Stimulated activated CD4-positive, alpha-beta T cell treated with anti-CD3 and anti-CD28 coated beads, Interleukin-1b, Interleukin-23, amount 100 ng/mL, for 48 hours (primary cell): ENCODE measurements at regions not wholly inside any gene's neighbourhood (a gene's known extent, or its start where the extent isn't known, plus 50 kb on each side); places are given as distances from the start of the nearest gene placed in this dataset.
"Not testable (repeated sequence)": the region's sequence is repeated elsewhere in the genome, so short reads cannot be mapped to it uniquely, and the experiment has no call there.

ENCODE experiments used
- DNase-seq: peaks from one replicate; pipeline ENCODE4 v3.0.0-alpha.2; 2020

DNA sequence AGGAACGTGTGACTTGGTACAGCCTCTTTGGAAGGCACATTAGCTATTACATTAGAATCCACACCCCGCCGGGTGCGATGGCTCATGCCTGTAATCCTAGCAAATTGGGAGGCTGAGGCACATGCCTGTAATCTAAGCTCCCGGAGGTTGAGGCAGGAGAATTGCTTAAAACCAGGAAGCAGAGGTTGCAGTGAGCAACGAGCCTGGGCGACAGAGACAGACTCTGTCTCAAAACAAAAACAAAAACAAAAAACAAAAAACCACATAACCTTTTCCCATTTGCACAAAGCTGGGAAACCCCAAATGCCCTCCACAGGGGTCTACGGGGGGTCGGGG, 82.7 kb upstream of the METTL9 start:
- DNase-seq = not testable (repeated sequence)

DNA sequence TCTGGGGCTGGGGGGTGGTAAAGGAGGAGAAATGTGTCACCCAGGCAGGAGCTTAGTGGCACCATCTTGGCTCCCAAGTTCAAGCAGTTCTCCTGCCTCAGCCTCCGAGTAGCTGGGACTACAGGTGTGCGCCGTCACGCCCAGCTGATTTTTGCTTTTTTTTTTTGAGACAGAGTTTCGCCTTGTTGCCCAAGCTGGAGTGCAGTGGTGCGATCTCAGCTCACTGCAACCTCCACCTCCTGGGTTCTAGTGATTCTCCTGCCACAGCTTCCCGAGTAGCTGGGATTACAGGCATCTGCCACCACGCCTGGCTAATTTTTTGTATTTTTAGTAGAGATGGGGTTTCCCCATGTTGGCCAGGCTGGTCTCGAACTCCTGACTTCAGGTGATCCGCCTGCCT, 82.1 kb upstream of the METTL9 start:
- not testable (repeated sequence) for DNase-seq

DNA sequence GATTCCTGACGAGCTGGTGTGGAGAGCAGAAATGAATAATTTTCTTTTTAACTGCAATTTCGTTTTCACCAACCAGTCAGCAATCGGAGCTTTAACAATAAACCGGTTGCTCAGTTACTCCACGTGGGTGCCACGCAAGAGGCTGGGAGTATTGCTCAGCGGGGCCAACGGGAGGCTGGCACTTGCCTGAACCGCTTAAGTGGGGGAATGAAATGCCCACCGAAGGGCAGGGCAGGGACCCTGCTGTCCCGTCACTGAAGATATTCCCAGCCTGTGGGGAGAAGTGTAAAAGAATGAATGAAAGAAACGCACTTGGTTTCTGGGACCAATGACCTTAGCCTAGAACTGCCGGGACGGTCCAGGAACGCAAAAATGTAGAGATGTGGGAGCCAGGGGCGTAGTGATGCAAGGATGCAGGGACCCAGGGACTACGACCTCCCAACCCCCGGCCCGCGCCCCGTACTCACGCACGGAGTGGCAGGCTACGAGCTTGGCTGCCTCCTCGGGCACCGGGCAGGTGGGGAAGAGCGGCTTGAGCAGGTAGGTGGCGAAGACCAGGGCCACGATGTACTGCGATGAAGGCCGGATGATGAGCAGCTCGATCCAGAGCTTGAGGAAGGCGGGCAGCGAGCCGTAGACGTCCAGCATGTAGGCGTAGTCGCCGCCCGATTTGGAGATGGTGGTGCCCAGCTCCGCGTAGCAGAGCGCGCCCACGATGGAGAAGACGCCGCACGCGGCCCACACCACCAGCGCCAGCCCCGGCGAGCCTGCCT, 79.8 kb upstream of the METTL9 start:
- not testable (repeated sequence) for DNase-seq

DNA sequence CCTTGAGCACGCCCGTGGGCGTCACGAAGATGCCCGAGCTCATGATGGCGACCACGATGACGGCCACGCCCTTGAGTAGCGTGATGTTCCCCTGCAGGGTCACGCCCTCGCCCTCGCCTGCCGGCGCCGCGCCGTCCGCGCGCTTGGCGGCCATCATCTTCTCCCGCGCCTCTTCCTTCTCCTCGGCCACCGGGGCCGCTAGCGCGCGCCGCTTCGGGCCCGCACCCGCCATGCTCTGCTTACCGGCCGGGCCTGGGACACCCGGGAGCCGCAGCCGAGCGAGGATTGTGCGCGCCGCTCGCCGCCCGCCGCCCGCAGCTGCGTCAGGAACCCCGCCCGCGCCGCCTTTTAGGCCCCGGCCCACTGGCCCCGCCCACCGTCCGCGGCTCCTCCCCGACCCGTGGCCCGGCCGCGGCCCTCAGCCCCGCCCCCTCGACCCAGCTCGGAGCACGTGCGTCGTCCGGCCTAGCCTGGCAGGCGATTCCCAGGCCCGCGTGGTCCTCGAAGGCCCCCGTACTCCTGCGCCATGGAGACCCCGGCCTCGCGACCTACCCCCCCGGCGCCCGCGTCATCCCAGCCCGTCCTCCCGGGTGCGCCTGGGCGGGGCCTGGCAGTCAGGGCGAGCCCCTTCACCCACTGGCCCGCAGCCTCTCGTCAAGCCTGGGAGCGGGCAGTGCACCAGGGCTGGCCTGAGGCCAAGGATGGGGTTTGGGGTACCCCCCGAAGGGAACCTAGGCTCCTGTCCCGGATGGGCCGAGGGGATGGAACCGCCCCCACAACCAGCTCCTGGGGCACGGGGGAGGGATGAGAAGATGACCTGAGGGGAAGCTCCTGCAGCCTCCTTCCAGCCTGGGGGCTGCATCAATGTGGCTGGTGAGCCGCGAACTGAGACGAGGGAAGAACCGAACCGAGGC, 79.0 kb upstream of the METTL9 start:
- peak; percentile 97 for DNase-seq

DNA sequence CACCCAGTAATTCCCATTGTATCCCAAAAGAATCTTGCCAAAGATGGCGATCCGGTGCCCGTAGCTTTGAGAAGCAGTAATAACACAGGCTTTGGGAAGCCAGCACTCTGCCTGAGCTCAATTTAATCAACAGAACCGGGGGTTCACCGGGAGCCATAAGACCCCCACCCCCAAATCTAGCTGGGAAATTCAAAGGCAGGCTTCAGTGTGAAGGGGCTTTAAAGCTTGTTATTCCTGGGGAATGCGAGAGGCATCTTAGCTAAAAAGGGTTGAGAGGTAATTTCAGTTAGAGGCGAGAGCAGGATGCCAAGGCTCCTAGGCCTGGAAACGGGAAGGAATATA, 78.4 kb upstream of the METTL9 start:
- DNase-seq = not testable (repeated sequence)

DNA sequence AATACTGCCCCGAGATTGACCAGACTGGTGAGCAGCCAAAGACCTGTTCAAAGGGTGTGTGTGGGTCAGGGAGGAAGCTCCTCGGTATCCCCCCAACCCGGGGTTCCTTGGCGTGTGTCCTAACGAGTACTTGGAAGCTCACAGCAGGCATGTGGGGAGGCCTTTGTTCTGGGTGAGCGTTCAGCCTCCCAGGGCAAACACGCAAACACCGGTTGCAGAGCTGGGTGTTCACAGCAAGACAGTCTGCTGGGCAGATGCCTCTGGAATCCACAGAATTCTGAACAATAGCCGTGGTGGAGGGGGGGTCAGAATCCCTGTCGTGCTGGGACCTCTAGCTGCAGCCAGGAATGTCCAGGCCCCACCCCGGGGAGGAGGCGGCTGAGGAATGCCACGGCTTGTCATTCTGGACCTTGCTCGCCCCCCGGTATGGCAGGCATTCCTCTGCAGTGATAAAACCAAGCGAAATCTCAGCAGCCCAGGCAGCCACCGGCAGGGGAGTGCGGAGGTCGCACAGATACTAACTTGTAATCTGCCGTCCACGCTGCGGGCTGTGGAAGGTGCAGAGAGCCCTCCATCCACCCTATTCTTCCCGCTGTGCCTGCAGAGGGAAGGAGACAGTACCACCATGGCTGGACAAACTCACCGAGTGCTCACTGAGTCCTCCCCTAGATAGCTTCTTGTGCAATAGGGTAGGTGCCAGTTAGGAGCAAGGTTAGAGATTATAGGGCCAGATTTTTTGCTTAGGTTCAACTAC, 77.8 kb upstream of the METTL9 start:
- DNase-seq = not testable (repeated sequence)

DNA sequence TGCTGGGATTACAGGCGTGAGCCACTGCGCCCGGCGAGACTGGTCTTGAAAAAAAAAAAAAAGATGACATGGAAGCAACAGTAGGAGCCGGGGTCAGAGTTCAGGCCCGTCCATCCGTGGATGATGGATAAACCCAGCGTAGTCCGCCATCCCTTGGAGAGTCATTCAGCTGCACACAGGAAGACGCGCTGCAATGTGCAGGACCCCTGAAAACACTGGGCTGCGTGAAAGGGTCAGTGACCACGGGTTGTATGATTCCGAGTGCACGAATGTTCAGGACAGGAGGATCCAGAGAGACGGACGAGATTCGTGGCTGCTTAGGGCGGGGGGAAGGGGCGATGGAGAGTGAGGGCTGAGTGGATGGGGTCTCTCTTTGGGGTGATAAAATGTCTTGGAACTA, 76.5 kb upstream of the METTL9 start:
- DNase-seq = not testable (repeated sequence)

DNA sequence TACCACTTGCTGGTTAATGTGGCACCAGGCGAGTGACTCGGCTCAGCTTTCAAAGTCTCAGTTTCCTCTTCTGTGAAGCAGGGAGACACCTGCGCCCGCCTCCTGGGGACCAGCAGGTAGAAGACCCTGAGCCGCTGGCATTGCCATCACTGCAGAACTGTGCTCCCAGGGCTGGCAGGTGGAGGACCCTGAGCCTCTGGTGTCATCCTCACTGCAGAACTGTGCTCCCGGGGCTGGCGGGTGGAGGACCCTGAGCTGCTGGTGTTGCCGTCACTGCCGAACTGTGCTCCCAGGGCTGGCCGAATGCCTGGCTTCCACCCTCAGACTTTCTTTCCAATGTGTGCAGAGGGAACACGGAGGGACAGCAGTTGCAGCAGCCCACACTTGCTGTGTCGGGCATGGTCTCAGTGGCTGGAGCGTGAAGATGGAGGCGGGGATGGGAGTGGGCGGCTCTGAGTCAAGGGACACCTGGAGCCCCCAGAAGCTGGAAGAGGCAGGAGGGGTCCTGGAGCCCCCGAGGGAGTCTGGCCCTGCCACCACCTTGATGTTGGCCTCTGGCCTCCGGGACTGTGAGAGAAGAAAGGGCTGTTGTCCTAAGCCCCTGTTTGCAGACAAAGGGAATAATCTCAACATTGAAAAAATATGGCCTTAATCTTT, 75.8 kb upstream of the METTL9 start:
- DNase-seq = no peak

DNA sequence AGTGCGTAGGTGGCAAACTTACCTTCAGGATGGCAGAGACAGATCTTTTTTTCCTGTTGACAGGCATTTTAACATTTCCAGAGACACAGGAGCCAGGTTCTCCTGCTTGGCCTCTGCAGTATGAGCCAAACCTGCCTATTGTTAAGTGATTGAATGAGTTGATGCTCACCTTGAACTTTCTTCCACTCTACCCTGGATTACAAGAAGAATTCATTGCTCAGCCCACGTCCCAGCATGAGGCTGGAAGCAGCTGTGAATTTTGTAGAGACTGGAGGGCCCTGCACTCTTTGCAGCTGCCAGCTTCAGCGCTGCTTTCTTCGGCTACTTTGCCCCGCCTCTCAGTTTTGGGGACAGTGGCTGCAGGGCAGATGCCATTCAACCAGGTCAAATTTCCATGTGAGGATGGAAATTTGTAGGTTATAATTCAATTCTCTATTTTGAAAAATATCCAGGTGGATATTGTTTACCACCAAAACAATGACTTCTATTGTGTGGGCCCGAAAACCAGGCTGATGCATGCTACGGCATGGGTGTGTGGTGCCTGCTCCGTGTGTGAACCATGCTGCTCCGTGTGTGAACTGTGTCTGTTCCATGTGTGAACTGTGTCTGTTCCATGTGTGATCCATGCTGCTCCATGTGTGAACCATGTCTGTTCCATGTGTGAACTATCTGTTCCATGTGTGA, 75.2 kb upstream of the METTL9 start:
- no peak for DNase-seq

DNA sequence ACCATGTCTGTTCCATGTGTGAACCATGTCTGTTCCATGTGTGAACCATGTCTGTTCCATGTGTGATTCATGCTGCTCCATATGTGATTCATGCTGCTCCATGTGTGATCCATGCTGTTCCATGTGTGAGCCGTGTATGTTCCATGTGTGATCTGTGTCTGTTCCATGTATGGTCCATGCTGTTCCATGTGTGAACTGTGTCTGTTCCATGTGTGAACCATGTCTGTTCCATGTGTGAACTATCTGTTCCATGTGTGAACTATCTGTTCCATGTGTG, 74.7 kb upstream of the METTL9 start:
- not testable (repeated sequence) for DNase-seq

DNA sequence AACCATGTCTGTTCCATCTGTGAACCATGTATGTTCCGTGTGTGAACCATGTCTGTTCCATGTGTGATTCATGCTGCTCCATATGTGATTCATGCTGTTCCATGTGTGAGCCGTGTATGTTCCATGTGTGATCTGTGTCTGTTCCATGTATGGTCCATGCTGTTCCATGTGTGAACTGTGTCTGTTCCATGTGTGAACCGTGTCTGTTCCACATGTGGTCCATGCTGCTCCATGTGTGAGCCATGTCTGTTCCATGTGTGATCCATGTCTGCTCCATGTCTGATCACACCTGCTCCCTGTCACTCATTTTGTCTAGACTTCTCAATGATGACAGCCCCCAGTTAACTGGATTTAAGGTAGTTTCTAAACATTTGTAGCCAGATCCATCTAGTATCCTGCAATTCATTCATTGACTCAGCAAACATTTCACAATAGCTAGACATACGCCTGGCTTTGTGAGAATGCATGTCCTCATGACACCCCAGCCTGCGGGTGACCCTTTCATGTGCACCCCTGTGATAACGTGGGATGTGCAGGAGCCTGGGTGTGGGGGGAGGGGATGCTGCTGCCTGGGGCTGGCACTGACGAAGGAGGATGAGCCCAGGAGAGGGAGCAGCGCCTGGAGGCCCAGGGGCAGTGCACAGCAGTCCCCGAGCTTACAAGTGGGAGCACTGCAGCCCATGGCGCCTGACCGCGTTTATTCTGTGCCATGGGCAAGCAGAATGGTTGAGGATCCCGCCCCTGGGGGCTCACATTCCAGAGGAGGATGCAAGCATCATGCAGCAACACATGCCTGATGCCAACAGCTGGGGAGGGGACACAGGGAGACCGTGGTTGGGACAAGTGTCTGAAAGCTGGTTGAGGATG, 74.1 kb upstream of the METTL9 start:
- not testable (repeated sequence) for DNase-seq

DNA sequence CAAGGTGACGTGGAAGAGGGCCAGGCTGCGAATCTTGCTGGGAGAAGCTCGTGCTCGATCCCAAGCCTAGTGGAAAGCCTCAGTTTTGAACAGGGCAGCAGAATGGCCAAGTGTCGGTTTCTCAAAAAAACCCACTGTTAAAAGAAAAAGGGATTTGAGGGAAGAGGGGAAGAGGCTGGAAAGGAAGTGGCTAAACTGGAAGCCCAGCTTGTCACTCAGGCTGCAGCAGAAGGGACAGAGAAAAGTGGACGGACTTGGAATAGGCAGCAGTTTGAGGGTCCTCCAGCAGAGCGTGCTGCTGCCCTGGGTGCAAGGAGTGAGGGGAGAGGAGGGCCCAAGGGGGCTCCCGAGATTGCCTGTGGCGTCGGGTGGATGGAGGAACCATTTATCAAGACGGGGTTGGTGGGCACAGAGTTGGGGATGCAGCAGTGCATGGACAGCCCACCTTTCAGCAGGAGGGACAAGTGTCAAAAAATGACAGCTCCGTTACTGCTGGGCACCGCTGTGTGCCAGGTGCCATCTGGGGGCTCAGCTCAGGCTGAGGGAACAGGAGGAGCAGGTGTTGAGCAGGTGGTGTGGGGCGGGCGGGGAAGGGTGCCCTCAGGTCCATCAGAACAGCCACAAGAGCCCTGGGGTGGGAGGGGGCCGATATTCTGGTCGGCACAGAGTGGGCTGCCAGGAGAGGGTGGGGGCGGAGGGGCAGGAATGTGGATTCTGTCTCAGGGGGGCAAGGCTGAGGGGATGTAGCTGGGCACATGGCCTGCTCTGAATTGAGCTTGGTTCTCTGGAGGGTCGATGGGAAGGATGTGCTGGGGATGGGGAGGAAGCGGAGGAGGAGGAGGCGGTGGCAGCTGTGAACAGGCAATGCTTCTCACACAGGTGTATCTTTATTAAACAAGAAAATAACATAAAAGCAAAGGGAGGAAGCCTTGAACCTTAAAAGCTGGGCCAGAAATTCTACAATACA, 73.1 kb upstream of the METTL9 start:
- DNase-seq = not testable (repeated sequence)

DNA sequence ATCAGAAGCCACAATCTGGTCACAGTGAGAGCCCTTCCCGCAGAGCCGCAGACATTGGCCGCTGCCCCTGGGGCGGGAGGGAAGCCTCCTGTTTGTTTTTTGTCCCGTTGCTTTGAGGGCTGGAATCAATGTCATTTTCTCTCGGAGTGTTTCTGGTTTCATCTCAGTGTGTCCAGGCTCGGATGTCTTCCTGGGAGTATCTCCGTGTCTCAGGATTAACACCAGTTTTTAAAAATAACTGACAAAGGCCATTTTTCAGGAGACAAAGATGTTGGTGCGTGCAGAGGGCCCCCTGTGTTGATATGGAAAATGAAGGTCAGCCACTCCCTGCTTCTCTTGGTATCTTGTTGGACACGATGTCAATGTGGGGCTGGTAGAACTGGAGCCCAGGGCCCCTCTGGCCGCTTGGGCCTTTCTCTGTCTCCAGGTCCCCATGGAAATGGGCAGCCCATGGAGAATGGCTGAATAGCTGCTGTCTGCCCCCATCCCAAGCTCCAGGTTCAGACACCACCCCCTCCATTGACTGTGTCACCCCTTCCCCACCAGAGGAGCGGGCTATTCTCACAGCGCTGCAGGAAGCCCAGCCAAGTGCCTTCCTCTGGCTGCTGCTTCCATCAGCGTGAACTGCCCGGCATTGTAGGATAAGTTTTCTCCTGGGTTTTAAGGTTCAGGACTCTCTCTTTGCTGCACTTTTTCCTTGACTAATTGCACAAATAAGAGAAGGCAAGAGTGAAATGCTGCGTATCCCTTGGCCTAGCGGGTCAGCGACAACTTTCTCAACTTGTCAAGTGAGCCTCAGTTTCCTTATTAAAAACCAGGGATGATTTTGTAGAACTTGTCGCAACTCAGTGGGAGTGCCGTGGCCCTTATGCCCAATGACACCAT, 72.2 kb upstream of the METTL9 start:
- DNase-seq = no peak

DNA sequence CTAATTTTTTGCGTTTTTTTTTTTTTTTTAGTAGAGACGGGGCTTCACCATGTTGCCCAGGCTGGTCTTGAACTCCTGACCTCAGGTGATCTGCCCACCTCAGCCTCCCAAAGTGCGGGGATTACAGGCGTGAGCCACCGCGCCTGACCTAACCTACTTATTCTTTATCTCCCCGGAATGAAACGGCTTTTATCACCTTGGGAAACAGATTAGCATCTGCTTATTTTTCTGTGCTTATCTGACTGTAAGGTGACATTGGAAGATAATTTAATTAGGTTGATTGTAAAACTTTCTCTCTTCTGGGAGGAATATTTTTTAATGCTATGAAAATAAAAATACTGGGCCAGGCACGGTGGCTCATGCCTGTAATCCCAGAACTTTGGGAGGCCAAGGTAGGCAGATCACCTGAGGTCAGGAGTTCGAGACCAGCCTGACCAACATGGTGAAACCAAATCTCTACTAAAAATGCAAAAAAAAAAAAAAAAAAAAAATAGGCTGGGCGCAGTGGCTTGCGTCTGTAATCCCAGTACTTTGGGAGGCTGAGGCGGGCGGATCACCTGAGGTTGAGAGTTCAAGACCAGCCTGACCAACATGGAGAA, 70.2 kb upstream of the METTL9 start:
- not testable (repeated sequence) for DNase-seq

DNA sequence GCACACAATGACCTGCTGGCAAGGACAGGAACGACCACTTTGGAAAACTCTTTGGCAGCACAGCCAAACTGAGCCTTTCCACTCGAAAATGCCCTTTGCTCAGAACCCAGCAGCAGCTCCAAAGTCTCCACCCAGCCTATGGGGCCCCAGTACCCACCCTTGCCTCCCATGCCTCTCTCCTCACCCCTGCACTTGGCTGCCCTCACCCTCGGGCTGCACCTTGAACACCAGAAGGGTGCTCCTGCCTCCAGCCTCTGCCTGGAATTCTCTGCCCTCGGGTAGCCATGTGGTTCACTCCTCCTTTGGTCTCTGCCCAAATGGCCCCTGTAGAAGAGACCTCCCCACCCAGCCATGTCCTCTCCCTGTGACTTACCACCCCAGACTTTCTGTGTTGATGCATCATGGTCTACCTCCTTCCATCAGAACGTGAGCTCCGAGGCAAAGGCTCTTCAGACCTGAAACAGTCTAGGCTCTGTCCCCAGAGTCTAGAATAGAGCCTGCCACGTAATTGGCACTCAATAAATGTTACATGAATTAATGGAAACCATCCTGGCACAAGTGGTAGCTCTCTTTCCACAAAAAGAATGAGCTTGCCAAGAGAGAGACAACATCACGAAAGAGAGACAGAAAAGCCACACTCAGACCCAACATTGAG, 68.5 kb upstream of the METTL9 start:
- DNase-seq = not testable (repeated sequence)

DNA sequence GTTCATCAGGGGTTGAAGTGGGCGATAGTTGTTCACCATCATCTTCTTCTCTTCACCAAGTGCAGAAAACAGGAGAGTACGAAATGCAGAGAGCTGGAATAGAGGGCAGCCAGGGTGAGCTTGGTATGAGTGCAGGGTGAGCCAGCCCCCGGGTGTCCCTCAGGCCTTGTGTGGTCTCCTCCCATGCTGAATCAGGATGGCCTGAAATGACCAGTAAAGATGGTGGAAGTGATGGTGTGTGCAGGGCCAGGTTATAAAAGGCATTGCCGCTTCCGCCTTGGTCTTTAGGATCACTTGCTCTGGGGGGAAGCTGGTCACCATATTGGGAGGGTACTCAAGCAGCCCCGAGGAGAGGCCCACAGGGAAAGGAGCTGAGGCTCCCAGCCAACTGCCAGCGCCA, 66.4 kb upstream of the METTL9 start:
- not testable (repeated sequence) for DNase-seq

DNA sequence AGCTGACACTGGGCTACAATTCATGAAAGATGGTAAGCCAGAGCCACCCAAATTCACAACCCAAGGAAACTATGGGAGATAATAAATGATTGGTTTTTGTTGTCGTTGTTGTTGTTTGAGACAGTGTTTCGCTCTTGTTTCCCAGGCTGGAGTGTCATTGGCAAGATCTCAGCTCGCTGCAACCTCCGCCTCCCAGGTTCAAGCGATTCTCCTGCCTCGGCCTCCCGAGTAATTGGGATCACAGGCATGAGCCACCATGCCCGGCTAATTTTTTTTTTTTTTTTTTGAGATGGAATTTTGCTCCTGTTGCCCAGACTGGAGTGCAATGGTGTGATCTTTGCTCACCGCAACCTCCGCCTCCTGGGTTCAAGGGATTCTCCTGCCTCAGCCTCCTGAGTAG, 65.9 kb upstream of the METTL9 start:
- not testable (repeated sequence) for DNase-seq

DNA sequence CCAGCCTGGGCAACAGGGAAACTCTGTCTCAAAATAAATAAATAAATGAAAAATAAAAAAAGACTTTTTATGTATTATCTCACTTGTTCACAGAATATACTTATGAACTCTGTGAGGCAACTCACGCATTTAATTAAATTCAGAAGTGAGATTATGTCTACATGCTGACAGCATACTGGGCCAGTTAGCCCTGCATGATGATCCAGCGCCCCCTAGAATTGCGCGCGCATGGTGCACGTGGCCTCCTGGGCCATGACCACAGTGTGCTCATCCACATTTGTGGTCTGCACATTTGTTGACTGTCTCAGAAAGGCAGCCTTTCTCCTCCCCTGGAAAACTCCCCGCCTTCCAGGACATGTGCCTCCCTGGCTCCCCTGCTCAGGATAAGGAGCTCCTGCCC, 64.8 kb upstream of the METTL9 start:
- peak; percentile 43 for DNase-seq
